Ascending aorta (tissue), 2 donors: ENCODE measurements at regions not wholly inside any gene's neighbourhood (a gene's known extent, or its start where the extent isn't known, plus 50 kb on each side); places are given as distances from the start of the nearest gene placed in this dataset.

Experiments used
- DNase-seq, 2 donors: peaks; one replicate each; pipeline ENCODE4 v3.0.0-alpha.2; 2019; ENCODE audit warnings: low spot score in 2 of 2
- H3K27ac ChIP-seq, 2 donors: fragments of 200-600 bp; sonication (generic); one replicate each; pipeline ENCODE4 v1.5.1; 2016 to 2017; ENCODE audit warnings: mild to moderate bottlenecking in 1 of 2
- H3K27me3 ChIP-seq: fragments of 200-600 bp; sonication (generic); one replicate; pipeline ENCODE4 v1.5.1; 2017
- H3K36me3 ChIP-seq, 2 donors: fragments of 200-600 bp; sonication (generic); one replicate each; pipeline ENCODE4 v1.5.1; 2016
- H3K4me1 ChIP-seq, 2 donors: fragments of 200-600 bp; sonication (generic); one replicate each; pipeline ENCODE4 v1.5.1; 2016 to 2017; ENCODE audit warnings: mild to moderate bottlenecking in 1 of 2
- H3K4me3 ChIP-seq, 2 donors: fragments of 200-600 bp; sonication (generic); one replicate each; pipeline ENCODE4 v1.5.1; 2016 to 2017; ENCODE audit warnings: mild to moderate bottlenecking in 1 of 2
- H3K9me3 ChIP-seq, 2 donors: fragments of 200-600 bp; sonication (generic); one replicate each; pipeline ENCODE4 v1.5.1; 2016
- CTCF ChIP-seq, 3 experiments: fragments of 200-600 bp in 2 of 3; fragments of 450-650 bp in 1 of 3; sonication (generic) in 2 of 3; IDR thresholded peaks; one replicate each; pipeline ENCODE4 v1.5.1; 2016 to 2019; ENCODE audit warnings: antibody characterized with exemption in 3 of 3, mild to moderate bottlenecking in 1 of 3, moderate library complexity in 1 of 3
- intact Hi-C: fragments of 100-400 bp; cut with DNase I; formaldehyde crosslinking; loops from one replicate; pipeline ENCODE4 v1.15.1; 2023

DNA sequence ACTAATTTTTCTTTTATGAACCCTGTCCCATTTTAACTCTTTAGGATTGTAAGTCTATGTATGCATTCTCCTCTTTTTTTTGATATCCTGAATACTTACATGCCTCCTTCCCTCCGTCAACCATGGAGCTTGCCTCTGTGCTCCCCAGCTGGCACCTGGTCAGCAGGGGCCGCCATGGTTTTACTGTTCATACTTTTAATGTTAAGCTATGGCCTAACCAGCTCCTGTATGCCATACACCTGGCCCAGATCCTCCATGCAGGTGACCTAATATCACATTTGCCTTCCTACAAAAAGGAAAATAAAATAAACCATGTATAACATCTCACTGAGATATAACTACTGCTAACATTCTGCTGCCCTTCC lies 283.1 kb upstream of the TRIB2 start:
- Histone ChIP-seq H3K4me1 (peaks cover 0 to 14% of the 10 kb centered on the region in 2 donors), H3K9me3 (no peaks in the 10 kb centered on the region), H3K27ac (no peak overlapping the region), H3K36me3 (no peaks in the 10 kb centered on the region), H3K27me3 (no peaks in the 10 kb centered on the region), H3K4me3 (no peak overlapping the region)
- intact Hi-C loops = loop anchor here (5.0 kb wide), 1 partner anchor 111 kb away; no protein-coding TSS in a partner anchor
- no peak for TF ChIP-seq CTCF (IDR thresholded peaks at IDR 0.05)
- DNase-seq = no peak

DNA sequence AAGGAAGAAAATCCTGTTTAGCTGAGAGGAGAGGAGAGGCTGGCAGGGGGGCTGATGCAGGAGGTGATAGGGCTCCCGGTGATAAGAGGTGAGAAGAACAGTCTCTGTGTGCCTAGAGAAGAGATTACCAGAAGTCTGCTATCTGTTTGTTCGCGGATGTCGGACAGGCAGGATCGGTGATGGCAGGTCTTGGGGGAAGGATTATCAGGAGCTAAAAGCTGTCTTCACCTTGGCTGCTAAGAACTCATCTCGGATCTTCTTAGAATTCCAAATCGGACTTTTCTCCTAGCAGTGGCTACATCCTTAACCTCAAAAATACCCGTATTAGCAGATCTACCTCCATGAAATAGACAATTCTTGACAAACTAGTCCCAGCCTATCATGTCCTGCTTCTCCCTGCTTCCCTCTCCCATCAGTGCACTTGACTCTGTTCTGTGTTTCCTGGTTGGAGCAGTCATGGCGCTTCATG lies 282.1 kb upstream of the TRIB2 start:
- H3K9me3 ChIP-seq = no peaks in the 10 kb centered on the region
- H3K27me3 ChIP-seq = no peaks in the 10 kb centered on the region
- no peak overlapping the region for H3K27ac ChIP-seq
- no peak for TF ChIP-seq CTCF (IDR thresholded peaks at IDR 0.05)
- H3K36me3 ChIP-seq = no peaks in the 10 kb centered on the region
- H3K4me3 ChIP-seq = no peak overlapping the region
- peaks cover 0 to 14% of the 10 kb centered on the region in 2 donors for H3K4me1 ChIP-seq
- no peak for DNase-seq
- intact Hi-C loops = loop anchor here (5.0 kb wide), 1 partner anchor 112 kb away; no protein-coding TSS in a partner anchor

- Histone ChIP-seq H3K36me3 (no peaks in the 10 kb centered on the region), H3K4me1 (peaks cover 0 to 14% of the 10 kb centered on the region in 2 donors), H3K27me3 (no peaks in the 10 kb centered on the region), H3K9me3 (no peaks in the 10 kb centered on the region), H3K4me3 (no peak overlapping the region), H3K27ac (no peak overlapping the region)
- DNase-seq = no peak
- intact Hi-C loops = no loop called here
- TF ChIP-seq CTCF (IDR thresholded peaks at IDR 0.05) = no peak
These were observed 281.1 kb upstream of the TRIB2 start for GRCh38 chr2:12435430-12436222.

DNA sequence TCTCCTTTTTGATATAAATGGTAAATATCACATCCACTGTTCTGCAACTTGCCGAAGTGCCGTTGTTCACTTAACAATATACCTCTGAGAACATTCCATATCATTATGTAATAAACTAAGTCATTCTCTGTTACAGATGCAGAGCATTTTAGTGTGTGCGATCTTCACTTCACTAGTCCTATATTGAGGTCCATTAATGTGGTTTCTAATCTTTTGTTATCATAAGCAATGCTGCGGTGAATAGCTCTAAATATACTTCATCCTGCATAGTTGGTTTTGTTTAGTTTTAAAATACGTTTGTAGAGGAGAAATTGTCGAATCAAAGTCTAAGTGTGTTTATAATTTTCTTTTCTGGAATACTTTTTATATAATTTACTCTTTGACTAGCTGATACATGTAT lies 280.3 kb upstream of the TRIB2 start:
- no peaks in the 10 kb centered on the region for H3K27me3 ChIP-seq
- no peaks in the 10 kb centered on the region for H3K36me3 ChIP-seq
- H3K4me3 ChIP-seq = no peak overlapping the region
- no peak for TF ChIP-seq CTCF (IDR thresholded peaks at IDR 0.05)
- H3K27ac ChIP-seq = no peak overlapping the region
- no peak for DNase-seq
- intact Hi-C loops = no loop called here
- H3K4me1 ChIP-seq = peaks cover 0 to 14% of the 10 kb centered on the region in 2 donors
- no peaks in the 10 kb centered on the region for H3K9me3 ChIP-seq

GRCh38 chr2:12436935-12437561 lies 279.7 kb upstream of the TRIB2 start:
- H3K27me3 ChIP-seq = no peaks in the 10 kb centered on the region
- no peaks in the 10 kb centered on the region for H3K9me3 ChIP-seq
- peaks cover 0 to 12% of the 10 kb centered on the region in 2 donors for H3K4me1 ChIP-seq
- no peak for TF ChIP-seq CTCF (IDR thresholded peaks at IDR 0.05)
- no peaks in the 10 kb centered on the region for H3K36me3 ChIP-seq
- DNase-seq = no peak
- H3K27ac ChIP-seq = no peak overlapping the region
- intact Hi-C loops = no loop called here
- no peak overlapping the region for H3K4me3 ChIP-seq
